ENCODE measurements at regions not wholly inside any gene's neighbourhood (a gene's known extent, or its start where the extent isn't known, plus 50 kb on each side); places are given as distances from the start of the nearest gene placed in this dataset.

DNA sequence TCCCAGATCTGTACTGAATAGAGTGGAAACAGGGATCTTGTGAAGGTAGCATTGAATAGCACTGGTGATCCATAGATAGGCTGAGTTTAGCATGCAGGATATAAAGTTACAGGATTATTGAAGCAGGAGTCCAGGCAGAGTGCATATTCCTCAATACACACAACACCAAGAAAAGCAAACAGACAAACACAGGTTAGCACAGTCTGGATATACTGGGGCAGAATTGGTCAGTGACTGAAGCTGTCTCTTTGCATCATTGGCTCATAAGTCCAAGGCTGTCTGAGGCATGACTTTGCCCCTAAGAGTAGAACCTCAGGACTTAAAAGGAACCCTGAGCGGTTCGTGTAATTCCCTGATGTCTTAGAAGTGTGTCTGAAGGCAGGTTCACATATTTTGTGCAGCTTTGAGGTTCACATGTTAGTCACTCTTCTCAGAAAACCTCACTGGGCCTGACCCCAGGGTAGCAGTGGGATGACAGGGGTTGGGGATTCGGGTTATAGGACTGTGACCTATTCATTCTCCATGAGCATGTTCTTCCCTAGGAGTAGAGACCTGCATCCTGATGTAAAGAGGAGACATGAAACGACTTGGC is 134.6 kb downstream of the AASDH start:
- Histone ChIP-seq H4K91ac (ENCODE audit: insufficient read length, low read depth, low read length) (no peak overlapping the region), H3K79me2 (ENCODE audit: insufficient read depth, low read length) (no peaks in the 10 kb centered on the region), H3K4me1 (ENCODE audit: insufficient read depth, low read length) (no peaks in the 10 kb centered on the region), H4K8ac (replicated peaks; ENCODE audit: insufficient read length, low read depth, low read length) (no peak overlapping the region), H3K4me2 (ENCODE audit: insufficient read depth, insufficient read length, low read length) (no peak overlapping the region), H2BK15ac (ENCODE audit: low read depth, low read length) (no peak overlapping the region), H3K27me3 (ENCODE audit: insufficient read depth, low read length) (no peaks in the 10 kb centered on the region), H4K5ac (ENCODE audit: insufficient read length, low read depth, low read length) (no peak overlapping the region), H3T11ph (ENCODE audit: low read length) (no peak overlapping the region), H3K56ac (ENCODE audit: insufficient read length, low read depth, low read length) (no peak overlapping the region), H2BK120ac (ENCODE audit: low read depth, low read length, poor library complexity, severe bottlenecking) (no peak overlapping the region), H3K14ac (ENCODE audit: insufficient read depth, low read length) (no peak overlapping the region), H3K18ac (ENCODE audit: insufficient read length, low read depth, low read length) (no peak overlapping the region), H3K4ac (ENCODE audit: low read depth, low read length) (no peak overlapping the region), H3K79me1 (ENCODE audit: insufficient read depth, low read depth, low read length, poor library complexity, severe bottlenecking) (no peaks in the 10 kb centered on the region), H3K9me3 (ENCODE audit: control insufficient read depth, low read depth, low read length) (no peaks in the 10 kb centered on the region), H3K23ac (ENCODE audit: insufficient read length, low read depth, low read length) (no peak overlapping the region), H2BK20ac (ENCODE audit: low read depth, low read length, poor library complexity, severe bottlenecking) (no peak overlapping the region), H3K23me2 (ENCODE audit: insufficient read length, low read depth, low read length, poor library complexity, severe bottlenecking) (no peaks in the 10 kb centered on the region), H2BK5ac (ENCODE audit: insufficient read length, low read length) (no peak overlapping the region), H2BK12ac (ENCODE audit: insufficient read length, low read depth, low read length) (no peak overlapping the region), H3K9ac (ENCODE audit: extremely low read depth, insufficient read length, low read length) (no peak overlapping the region), H2AK5ac (ENCODE audit: insufficient read length, low read length) (no peak overlapping the region), H2AFZ (ENCODE audit: low read length) (no peak overlapping the region), H3K27ac (ENCODE audit: insufficient read length, low read depth, low read length) (no peak overlapping the region), H4K20me1 (ENCODE audit: control insufficient read depth, insufficient read depth, insufficient read length) (no peaks in the 10 kb centered on the region)
- peaks cover 7% of the 10 kb centered on the region in 2 experiments; a peak in 3 of 4 replicates for H3K4me1 Mint-ChIP-seq
- peaks cover 9 to 12% of the 10 kb centered on the region in 2 experiments for H3K9me3 Mint-ChIP-seq
- no peaks in the 10 kb centered on the region for H3K27me3 Mint-ChIP-seq (ENCODE audit: low read depth)
- H3K4me3 Mint-ChIP-seq, result no peak overlapping the region
- H3K27ac Mint-ChIP-seq, result no peak overlapping the region
- H3K36me3 Mint-ChIP-seq (ENCODE audit: insufficient read depth in 1 of 3, low read depth in 3 of 3), result peaks cover 9 to 22% (median 11%) of the 10 kb centered on the region in 3 experiments
- DNase-seq, result no peak
- WGBS (ENCODE audit: extremely low coverage, insufficient read length, low lambda C conversion rate), result no CpG with 5 or more reads among the region's 4 CpGs
- TF ChIP-seq, protein P1, sequence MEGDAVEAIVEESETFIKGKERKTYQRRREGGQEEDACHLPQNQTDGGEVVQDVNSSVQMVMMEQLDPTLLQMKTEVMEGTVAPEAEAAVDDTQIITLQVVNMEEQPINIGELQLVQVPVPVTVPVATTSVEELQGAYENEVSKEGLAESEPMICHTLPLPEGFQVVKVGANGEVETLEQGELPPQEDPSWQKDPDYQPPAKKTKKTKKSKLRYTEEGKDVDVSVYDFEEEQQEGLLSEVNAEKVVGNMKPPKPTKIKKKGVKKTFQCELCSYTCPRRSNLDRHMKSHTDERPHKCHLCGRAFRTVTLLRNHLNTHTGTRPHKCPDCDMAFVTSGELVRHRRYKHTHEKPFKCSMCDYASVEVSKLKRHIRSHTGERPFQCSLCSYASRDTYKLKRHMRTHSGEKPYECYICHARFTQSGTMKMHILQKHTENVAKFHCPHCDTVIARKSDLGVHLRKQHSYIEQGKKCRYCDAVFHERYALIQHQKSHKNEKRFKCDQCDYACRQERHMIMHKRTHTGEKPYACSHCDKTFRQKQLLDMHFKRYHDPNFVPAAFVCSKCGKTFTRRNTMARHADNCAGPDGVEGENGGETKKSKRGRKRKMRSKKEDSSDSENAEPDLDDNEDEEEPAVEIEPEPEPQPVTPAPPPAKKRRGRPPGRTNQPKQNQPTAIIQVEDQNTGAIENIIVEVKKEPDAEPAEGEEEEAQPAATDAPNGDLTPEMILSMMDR (conservative IDR thresholded peaks at IDR 0.05), result no peak

Measured in H9 (cell line).